Activated T-helper 2 cell treated with anti-CD3 and anti-CD28 coated beads, Interferon-gamma antibody, Interleukin-2, Interleukin-4, amounts not matched to agents 10 μg/mL and 5 μg/mL and 100 μg/mL, durations not matched to agents 14 hours and 24 hours and 36 hours (primary cell): ENCODE measurements at regions not wholly inside any gene's neighbourhood (a gene's known extent, or its start where the extent isn't known, plus 50 kb on each side); places are given as distances from the start of the nearest gene placed in this dataset.
"Not testable (repeated sequence)": the region's sequence is repeated elsewhere in the genome, so short reads cannot be mapped to it uniquely, and the experiment has no call there.

Source experiments
- DNase-seq: peaks from one replicate; pipeline ENCODE4 v3.0.0; 2021; ENCODE audit warnings: low spot score
- H3K27ac Mint-ChIP-seq: one replicate; pipeline ENCODE4 v1.8.0; 2021; ENCODE audit warnings: mixed read lengths
- H3K27me3 Mint-ChIP-seq: one replicate; pipeline ENCODE4 v1.8.0; 2021; ENCODE audit warnings: low read depth, mixed read lengths
- H3K36me3 Mint-ChIP-seq: one replicate; pipeline ENCODE4 v1.8.0; 2021; ENCODE audit warnings: low read depth, mixed read lengths
- H3K4me1 Mint-ChIP-seq: one replicate; pipeline ENCODE4 v1.8.0; 2021; ENCODE audit warnings: low read depth, mixed read lengths
- H3K4me3 Mint-ChIP-seq: one replicate; pipeline ENCODE4 v1.8.0; 2021; ENCODE audit warnings: low read depth, mild to moderate bottlenecking, moderate library complexity, mixed read lengths
- H3K9me3 Mint-ChIP-seq: one replicate; pipeline ENCODE4 v1.8.0; 2021; ENCODE audit warnings: mixed read lengths
- intact Hi-C: fragments of 100-400 bp; cut with micrococcal nuclease; formaldehyde crosslinking; loops from one replicate; pipeline ENCODE4 v1.15.1; 2023

DNA sequence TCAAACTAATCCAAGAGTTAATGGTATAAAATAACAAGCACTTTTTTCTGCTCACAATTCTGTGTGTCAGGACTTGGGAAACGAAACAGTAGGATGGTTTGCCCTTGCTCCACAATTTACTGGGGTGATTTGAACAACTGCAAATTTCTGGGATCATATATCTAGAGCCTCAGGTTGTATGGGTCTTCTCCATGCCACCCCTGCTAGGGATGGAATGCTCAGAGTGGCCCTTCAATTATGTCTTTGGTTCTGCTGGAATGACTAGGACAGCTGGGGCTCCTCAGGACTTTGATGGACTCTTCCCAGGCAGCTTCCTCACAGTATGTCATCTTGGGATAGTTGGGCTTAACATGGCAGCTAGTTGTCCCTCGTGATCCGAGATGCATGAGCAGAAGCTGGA is 223.0 kb upstream of the ANO5 start:
- intact Hi-C loops: no loop called here
- Mint-ChIP-seq H3K27me3 (no peaks in the 10 kb centered on the region), H3K4me3 (no peak overlapping the region), H3K9me3 (no peaks in the 10 kb centered on the region), H3K4me1 (no peaks in the 10 kb centered on the region), H3K36me3 (no peaks in the 10 kb centered on the region), H3K27ac (no peak overlapping the region)
- DNase-seq: no peak

- Mint-ChIP-seq H3K27me3 (no peaks in the 10 kb centered on the region), H3K36me3 (no peaks in the 10 kb centered on the region), H3K4me3 (no peak overlapping the region), H3K27ac (no peak overlapping the region), H3K4me1 (no peaks in the 10 kb centered on the region), H3K9me3 (peaks cover 8% of the 10 kb centered on the region)
- intact Hi-C loops: no loop called here
- DNase-seq: no peak
These were observed 217.6 kb upstream of the ANO5 start for GRCh38 chr11:21975242-21975641.

DNA sequence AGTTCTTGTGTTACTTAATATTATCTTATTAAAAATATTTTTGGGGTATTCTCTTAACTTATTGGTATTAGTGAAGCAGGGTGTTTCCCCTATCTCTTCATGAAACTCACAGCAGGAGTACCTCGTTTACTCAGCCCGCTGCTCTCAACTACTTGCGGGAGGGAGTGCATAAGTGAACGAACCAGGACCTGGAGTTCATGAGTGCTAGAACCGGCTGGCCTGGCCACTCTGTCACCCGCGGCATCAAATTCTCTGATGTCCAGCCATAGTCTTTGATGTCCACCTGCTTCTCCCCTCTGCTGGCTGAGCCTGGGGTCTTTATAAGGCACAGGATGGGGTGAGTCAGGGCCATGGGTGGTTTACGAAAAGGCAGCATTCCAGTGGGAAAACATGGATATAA is 216.7 kb upstream of the ANO5 start:
- H3K9me3 Mint-ChIP-seq: peaks cover 8% of the 10 kb centered on the region
- intact Hi-C loops: no loop called here
- H3K27me3 Mint-ChIP-seq: no peaks in the 10 kb centered on the region
- DNase-seq: no peak
- no peak overlapping the region for H3K27ac Mint-ChIP-seq
- no peaks in the 10 kb centered on the region for H3K36me3 Mint-ChIP-seq
- H3K4me1 Mint-ChIP-seq: no peaks in the 10 kb centered on the region
- no peak overlapping the region for H3K4me3 Mint-ChIP-seq

- no peak overlapping the region for H3K4me3 Mint-ChIP-seq
- no peaks in the 10 kb centered on the region for H3K36me3 Mint-ChIP-seq
- intact Hi-C loops: no loop called here
- H3K4me1 Mint-ChIP-seq: no peaks in the 10 kb centered on the region
- no peak for DNase-seq
- no peak overlapping the region for H3K27ac Mint-ChIP-seq
- H3K9me3 Mint-ChIP-seq: peaks cover 12% of the 10 kb centered on the region
- no peaks in the 10 kb centered on the region for H3K27me3 Mint-ChIP-seq
These were observed 209.5 kb upstream of the ANO5 start for GRCh38 chr11:21983431-21983830.

DNA sequence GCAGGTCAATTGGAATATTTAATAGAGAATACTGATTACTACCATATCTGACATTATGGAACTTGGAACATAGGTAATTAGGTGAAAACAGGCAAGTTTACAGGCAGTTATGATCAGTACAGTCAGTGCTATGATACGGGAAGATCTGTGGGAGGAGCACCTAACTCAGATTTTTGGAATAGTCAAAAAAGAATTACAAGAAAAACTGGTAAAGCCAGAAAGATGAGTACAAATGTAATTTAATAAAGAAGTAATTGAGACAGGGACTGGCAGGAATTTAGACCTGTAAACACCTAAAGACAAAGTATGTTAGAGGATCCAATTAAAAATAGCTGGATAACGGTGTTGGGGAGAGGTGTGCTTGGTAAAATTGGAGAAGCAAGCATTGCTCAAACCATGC is 206.5 kb upstream of the ANO5 start:
- H3K27ac Mint-ChIP-seq: no peak overlapping the region
- intact Hi-C loops: no loop called here
- no peaks in the 10 kb centered on the region for H3K27me3 Mint-ChIP-seq
- peaks cover 4% of the 10 kb centered on the region for H3K9me3 Mint-ChIP-seq
- DNase-seq: no peak
- no peaks in the 10 kb centered on the region for H3K36me3 Mint-ChIP-seq
- no peaks in the 10 kb centered on the region for H3K4me1 Mint-ChIP-seq
- H3K4me3 Mint-ChIP-seq: no peak overlapping the region

DNA sequence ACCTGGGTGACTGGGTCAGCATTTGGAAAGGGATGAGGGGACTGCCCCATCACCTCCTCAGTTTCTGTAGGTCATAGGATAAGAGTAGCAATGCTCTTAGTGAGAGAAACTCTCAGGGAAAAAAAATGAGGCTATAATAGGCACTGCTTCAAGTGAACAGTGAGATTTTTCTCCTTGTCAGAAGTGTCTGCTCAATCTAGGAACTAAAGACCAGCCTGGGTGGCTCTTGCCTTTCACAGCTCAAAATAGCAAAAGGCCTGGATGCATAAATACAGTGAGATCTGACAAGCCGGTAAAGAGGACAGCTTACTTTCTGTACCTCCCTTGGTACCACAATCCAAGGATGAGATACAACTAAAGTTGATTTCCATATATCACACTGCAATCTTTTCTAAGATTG is 205.6 kb upstream of the ANO5 start:
- H3K27ac Mint-ChIP-seq: no peak overlapping the region
- no peak for DNase-seq
- H3K36me3 Mint-ChIP-seq: no peaks in the 10 kb centered on the region
- H3K4me3 Mint-ChIP-seq: no peak overlapping the region
- H3K27me3 Mint-ChIP-seq: no peaks in the 10 kb centered on the region
- intact Hi-C loops: no loop called here
- peaks cover 4% of the 10 kb centered on the region for H3K9me3 Mint-ChIP-seq
- H3K4me1 Mint-ChIP-seq: no peaks in the 10 kb centered on the region

- intact Hi-C loops: no loop called here
- no peak overlapping the region for H3K4me3 Mint-ChIP-seq
- H3K9me3 Mint-ChIP-seq: peaks cover 2% of the 10 kb centered on the region
- no peak for DNase-seq
- no peak overlapping the region for H3K27ac Mint-ChIP-seq
- H3K27me3 Mint-ChIP-seq: no peaks in the 10 kb centered on the region
- no peaks in the 10 kb centered on the region for H3K36me3 Mint-ChIP-seq
- no peaks in the 10 kb centered on the region for H3K4me1 Mint-ChIP-seq
These were observed 204.4 kb upstream of the ANO5 start for GRCh38 chr11:21988477-21988876.

DNA sequence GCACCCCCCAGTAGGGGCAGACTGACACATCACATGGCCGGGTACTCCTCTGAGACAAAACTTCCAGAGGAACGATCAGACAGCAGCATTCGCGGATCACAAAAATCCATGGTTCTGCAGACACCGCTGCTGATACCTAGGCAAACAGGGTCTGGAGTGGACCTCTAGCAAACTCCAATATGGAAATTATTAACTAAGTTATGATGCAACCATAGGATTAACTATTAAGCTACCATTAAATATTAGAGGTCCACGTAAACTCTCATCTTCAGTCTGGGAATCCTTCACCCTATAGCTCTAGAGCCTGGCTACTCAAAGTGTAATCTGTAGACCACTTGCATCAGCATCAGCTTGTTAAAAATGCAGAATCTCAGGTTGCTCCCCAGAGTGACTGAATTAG is 191.1 kb upstream of the ANO5 start:
- H3K4me1 Mint-ChIP-seq, H3K4me3 Mint-ChIP-seq, H3K27ac Mint-ChIP-seq, H3K27me3 Mint-ChIP-seq, H3K36me3 Mint-ChIP-seq, intact Hi-C loops, DNase-seq: not testable (repeated sequence)
- H3K9me3 Mint-ChIP-seq: peaks cover 13% of the 10 kb centered on the region

GRCh38 chr11:22006901-22007300 is 186.0 kb upstream of the ANO5 start:
- peaks cover 10% of the 10 kb centered on the region for H3K9me3 Mint-ChIP-seq
- no peak overlapping the region for H3K4me3 Mint-ChIP-seq
- no peaks in the 10 kb centered on the region for H3K27me3 Mint-ChIP-seq
- no peak overlapping the region for H3K27ac Mint-ChIP-seq
- H3K4me1 Mint-ChIP-seq: no peaks in the 10 kb centered on the region
- H3K36me3 Mint-ChIP-seq: no peaks in the 10 kb centered on the region
- no peak for DNase-seq
- intact Hi-C loops: no loop called here

DNA sequence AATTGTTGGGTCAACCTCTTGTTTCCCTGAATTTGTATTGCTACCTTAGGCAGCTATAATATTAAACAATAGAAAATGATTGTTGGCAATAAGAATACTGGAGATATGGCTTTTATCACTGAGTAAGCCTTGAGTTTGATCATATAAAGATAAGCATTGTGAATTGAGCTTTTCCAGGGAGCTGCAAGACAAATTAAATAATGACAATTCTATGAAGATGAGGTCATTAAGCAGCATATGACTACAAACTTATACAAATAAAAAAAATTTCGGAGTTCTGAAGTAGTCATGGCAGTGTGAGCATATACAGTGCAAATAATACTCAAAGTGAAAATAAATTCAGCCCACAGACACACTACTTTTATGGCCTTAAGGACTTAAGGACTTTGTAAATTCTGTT is 161.1 kb upstream of the ANO5 start:
- no peak for DNase-seq

DNA sequence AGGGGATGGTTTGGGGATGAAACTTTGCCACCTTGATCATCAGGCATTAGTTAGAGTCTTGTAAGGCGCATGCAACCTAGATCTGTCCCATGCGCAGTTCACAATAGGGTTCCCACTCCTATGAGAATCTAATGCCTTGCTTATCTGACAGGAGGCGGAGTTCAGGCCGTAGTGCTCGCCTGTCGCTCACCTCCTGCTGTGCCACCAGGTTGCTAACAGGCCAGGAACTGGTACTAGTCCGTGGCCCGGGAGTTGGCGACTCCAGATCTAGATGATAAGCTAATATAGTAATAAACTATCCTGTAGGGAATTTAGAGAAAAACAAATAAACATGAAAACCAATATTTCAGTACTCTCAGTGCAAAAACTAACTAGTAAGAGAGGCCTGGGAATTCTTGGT is 155.4 kb upstream of the ANO5 start:
- intact Hi-C loops: no loop called here
- no peaks in the 10 kb centered on the region for H3K27me3 Mint-ChIP-seq
- H3K4me3 Mint-ChIP-seq: no peak overlapping the region
- peaks cover 14% of the 10 kb centered on the region for H3K9me3 Mint-ChIP-seq
- DNase-seq: no peak
- H3K4me1 Mint-ChIP-seq: no peaks in the 10 kb centered on the region
- no peak overlapping the region for H3K27ac Mint-ChIP-seq
- no peaks in the 10 kb centered on the region for H3K36me3 Mint-ChIP-seq

More for the DNA sequence above, 161.1 kb upstream of the ANO5 start:
- Mint-ChIP-seq H3K27me3 (no peaks in the 10 kb centered on the region), H3K4me3 (no peak overlapping the region), H3K36me3 (no peaks in the 10 kb centered on the region), H3K4me1 (no peaks in the 10 kb centered on the region), H3K9me3 (peaks cover 37% of the 10 kb centered on the region), H3K27ac (no peak overlapping the region)
- intact Hi-C loops: no loop called here

- H3K9me3 Mint-ChIP-seq: peaks cover 9% of the 10 kb centered on the region
- DNase-seq: no peak
- H3K4me3 Mint-ChIP-seq: no peak overlapping the region
- H3K27me3 Mint-ChIP-seq: no peaks in the 10 kb centered on the region
- H3K27ac Mint-ChIP-seq: no peak overlapping the region
- intact Hi-C loops: no loop called here
- H3K4me1 Mint-ChIP-seq: no peaks in the 10 kb centered on the region
- no peaks in the 10 kb centered on the region for H3K36me3 Mint-ChIP-seq
These were observed 151.8 kb upstream of the ANO5 start for GRCh38 chr11:22041039-22041438.

- Mint-ChIP-seq H3K27me3 (no peaks in the 10 kb centered on the region), H3K27ac (no peak overlapping the region), H3K4me3 (no peak overlapping the region), H3K36me3 (no peaks in the 10 kb centered on the region), H3K9me3 (peaks cover 10% of the 10 kb centered on the region), H3K4me1 (no peaks in the 10 kb centered on the region)
- DNase-seq: no peak
- intact Hi-C loops: no loop called here
These were observed 150.8 kb upstream of the ANO5 start for GRCh38 chr11:22042081-22042480.

DNA sequence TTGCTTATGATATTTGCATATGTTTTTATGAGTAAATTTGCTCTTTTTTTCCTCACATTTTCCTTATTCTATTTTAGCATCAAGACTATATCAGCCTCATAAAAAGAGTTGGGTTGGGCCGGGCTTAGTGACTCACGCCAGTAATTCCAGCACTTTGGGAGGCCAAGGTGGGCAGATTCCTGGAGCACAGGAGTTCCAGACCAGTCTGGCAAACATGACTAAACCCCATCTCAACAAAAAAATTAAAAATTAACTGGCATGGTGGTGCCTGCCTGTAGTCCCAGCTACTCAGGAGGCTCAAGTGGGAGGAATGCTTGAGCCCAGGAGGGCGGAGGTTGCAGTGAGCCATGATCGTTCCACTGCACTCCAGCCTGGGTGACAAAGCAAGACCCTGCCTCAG is 148.8 kb upstream of the ANO5 start:
- Mint-ChIP-seq H3K4me3 (no peak overlapping the region), H3K36me3 (no peaks in the 10 kb centered on the region), H3K27me3 (no peaks in the 10 kb centered on the region), H3K27ac (no peak overlapping the region), H3K9me3 (peaks cover 16% of the 10 kb centered on the region), H3K4me1 (no peaks in the 10 kb centered on the region)
- intact Hi-C loops: no loop called here
- DNase-seq: no peak
